SK-N-SH treated with all-trans-retinoic acid at 6 μM for 48 hours (cell line): ENCODE measurements at regions not wholly inside any gene's neighbourhood (a gene's known extent, or its start where the extent isn't known, plus 50 kb on each side); places are given as distances from the start of the nearest gene placed in this dataset.

ENCODE experiments used
- PATZ1 ChIP-seq: fragments of 250-450 bp; sonication (Bioruptor Pico); IDR thresholded peaks from 2 replicates; pipeline ENCODE4 v1.8.0; 2020; ENCODE audit warnings: mild to moderate bottlenecking, moderate library complexity, borderline replicate concordance
- ZC3H10 ChIP-seq: fragments of 250-450 bp; sonication (Bioruptor Pico); IDR thresholded peaks from 2 replicates; pipeline ENCODE4 v1.5.1; 2021; ENCODE audit warnings: mild to moderate bottlenecking, moderate library complexity

- no peak for TF ChIP-seq ZC3H10
- TF ChIP-seq PATZ1 = no peak
Observed at GRCh38 chr10:107741971-107742370, 577.5 kb upstream of the SORCS1 start.
